Mammary epithelial cell (primary cell): ENCODE measurements at regions not wholly inside any gene's neighbourhood (a gene's known extent, or its start where the extent isn't known, plus 50 kb on each side); places are given as distances from the start of the nearest gene placed in this dataset.
"Not testable (repeated sequence)": the region's sequence is repeated elsewhere in the genome, so short reads cannot be mapped to it uniquely, and the experiment has no call there.

Experiments
- EZH2 ChIP-seq: IDR thresholded peaks from 2 replicates; pipeline ENCODE4 v1.6.1; 2012; ENCODE audit warnings: low read length, inconsistent platforms, borderline replicate concordance
- TF ChIP-seq, protein P1 (sequence below), 2 donors: IDR thresholded peaks in 1 of 2; conservative IDR thresholded peaks in 1 of 2; 2 replicates each; pipeline ENCODE4 v1.5.1; 2011 to 2012; ENCODE audit warnings: inconsistent platforms in 2 of 2, low read length in 2 of 2, mild to moderate bottlenecking in 2 of 2, control low read depth in 1 of 2, low read depth in 1 of 2; ENCODE audit not compliant: insufficient read depth in 1 of 2; ENCODE audit errors: extremely low read depth in 1 of 2

DNA sequence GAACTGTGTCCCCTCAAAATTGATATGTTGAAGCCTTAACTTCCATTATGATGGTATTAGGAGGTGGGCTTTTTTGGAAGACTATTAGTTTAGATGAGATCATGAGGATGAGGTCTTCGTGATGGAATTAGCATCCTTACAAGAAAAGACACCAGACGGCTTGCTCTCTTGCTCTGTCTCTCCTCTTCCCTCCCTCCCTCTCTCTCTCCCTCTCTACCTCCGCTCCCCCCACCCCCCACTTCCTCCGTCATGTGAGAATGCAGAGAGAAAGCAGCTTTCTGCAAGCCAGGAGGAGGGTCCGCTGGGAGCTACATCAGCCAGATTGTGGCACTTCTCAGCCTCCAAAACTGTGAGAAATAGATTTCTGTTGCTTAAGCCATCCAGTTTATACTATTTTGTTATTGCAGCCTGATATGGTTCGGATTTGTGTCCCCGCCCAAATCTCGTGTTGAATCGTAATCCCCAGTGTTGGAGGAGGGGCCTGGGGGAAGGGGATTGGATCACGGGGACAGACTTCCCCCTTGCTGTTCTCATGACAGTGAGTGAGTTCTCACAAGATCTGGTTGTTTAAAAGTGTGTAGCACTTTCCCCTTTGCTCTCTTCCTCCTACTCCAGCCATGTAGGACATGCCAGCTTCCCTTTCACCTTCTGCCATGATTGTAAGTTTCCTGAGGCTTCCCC is 76.9 kb downstream of the NPIPA8 start:
- TF ChIP-seq, protein P1, sequence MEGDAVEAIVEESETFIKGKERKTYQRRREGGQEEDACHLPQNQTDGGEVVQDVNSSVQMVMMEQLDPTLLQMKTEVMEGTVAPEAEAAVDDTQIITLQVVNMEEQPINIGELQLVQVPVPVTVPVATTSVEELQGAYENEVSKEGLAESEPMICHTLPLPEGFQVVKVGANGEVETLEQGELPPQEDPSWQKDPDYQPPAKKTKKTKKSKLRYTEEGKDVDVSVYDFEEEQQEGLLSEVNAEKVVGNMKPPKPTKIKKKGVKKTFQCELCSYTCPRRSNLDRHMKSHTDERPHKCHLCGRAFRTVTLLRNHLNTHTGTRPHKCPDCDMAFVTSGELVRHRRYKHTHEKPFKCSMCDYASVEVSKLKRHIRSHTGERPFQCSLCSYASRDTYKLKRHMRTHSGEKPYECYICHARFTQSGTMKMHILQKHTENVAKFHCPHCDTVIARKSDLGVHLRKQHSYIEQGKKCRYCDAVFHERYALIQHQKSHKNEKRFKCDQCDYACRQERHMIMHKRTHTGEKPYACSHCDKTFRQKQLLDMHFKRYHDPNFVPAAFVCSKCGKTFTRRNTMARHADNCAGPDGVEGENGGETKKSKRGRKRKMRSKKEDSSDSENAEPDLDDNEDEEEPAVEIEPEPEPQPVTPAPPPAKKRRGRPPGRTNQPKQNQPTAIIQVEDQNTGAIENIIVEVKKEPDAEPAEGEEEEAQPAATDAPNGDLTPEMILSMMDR (conservative IDR thresholded peaks at IDR 0.05 in 1 of 2, IDR thresholded peaks at IDR 0.05 in 1 of 2; ENCODE audit: extremely low read depth in 1 of 2, insufficient read depth in 1 of 2, low read depth in 1 of 2, low read length in 2 of 2): not testable (repeated sequence)
- TF ChIP-seq EZH2: not testable (repeated sequence)
